ENCODE measurements at regions not wholly inside any gene's neighbourhood (a gene's known extent, or its start where the extent isn't known, plus 50 kb on each side); places are given as distances from the start of the nearest gene placed in this dataset.

DNA sequence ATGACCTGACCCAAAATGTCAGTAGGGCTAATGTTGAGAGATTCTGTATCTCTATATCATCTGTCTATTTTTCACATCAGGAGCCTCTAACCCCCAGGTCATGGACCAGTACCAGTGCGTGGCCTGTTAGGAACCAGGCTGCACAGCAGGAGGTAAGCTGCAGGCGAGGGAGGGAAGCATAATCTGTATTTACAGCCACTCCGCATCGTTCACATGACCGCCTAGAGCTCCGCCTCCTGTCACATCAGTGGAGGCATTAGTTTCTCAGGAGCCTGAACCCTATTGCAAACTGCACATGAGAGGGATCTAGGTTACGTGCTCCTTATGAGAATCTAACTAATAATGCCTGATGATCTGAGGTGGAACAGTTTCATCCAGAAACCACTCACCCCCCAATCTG, 180.6 kb downstream of the RDH14 start:
- TF ChIP-seq, protein P1, sequence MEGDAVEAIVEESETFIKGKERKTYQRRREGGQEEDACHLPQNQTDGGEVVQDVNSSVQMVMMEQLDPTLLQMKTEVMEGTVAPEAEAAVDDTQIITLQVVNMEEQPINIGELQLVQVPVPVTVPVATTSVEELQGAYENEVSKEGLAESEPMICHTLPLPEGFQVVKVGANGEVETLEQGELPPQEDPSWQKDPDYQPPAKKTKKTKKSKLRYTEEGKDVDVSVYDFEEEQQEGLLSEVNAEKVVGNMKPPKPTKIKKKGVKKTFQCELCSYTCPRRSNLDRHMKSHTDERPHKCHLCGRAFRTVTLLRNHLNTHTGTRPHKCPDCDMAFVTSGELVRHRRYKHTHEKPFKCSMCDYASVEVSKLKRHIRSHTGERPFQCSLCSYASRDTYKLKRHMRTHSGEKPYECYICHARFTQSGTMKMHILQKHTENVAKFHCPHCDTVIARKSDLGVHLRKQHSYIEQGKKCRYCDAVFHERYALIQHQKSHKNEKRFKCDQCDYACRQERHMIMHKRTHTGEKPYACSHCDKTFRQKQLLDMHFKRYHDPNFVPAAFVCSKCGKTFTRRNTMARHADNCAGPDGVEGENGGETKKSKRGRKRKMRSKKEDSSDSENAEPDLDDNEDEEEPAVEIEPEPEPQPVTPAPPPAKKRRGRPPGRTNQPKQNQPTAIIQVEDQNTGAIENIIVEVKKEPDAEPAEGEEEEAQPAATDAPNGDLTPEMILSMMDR (IDR thresholded peaks at IDR 0.05), result no peak
- TF ChIP-seq POLR2A (IDR thresholded peaks at IDR 0.05), result no peak

All from ovary (tissue), 3 donors.